ENCODE measurements at regions not wholly inside any gene's neighbourhood (a gene's known extent, or its start where the extent isn't known, plus 50 kb on each side); places are given as distances from the start of the nearest gene placed in this dataset.

GRCh38 chr7:156024201-156024600 lies 211.9 kb upstream of the SHH start:
- no peak for TF ChIP-seq CTCF (IDR thresholded peaks at IDR 0.05; ENCODE audit: insufficient read depth, low read length)
- TF ChIP-seq POLR2AphosphoS5 (IDR thresholded peaks at IDR 0.05; ENCODE audit: low read depth): no peak
- TF ChIP-seq REST (IDR thresholded peaks at IDR 0.05; ENCODE audit: insufficient replicate concordance, low read depth): no peak
- no peak for TF ChIP-seq GABPA (IDR thresholded peaks at IDR 0.05; ENCODE audit: low read depth)
